ENCODE measurements at regions not wholly inside any gene's neighbourhood (a gene's known extent, or its start where the extent isn't known, plus 50 kb on each side); places are given as distances from the start of the nearest gene placed in this dataset.

DNA sequence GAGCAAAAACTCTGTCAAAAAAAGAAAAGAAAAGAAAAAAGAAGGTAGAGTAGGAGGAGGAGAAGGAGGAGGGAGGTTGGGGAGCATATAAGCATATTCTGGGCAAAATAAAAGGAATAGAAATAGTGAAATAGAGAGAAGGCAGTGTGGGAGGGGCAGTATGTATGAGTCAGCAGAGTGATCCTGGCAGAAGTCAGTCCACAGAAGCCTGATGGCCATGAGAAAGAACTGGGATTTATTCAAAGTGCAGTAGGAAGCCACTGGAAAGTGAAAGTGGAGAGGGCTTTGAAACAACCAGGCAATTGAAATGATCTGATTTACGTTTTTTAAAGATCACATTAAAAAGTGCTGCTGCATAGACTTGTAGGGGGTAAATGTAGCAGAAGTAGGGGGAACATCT, 368.6 kb upstream of the USP15 start:
- TF ChIP-seq CTCF (IDR thresholded peaks at IDR 0.05) (no peak), POLR2A (IDR thresholded peaks at IDR 0.05) (no peak)

Measured in right lobe of liver (tissue), 4 donors.